ENCODE measurements at regions not wholly inside any gene's neighbourhood (a gene's known extent, or its start where the extent isn't known, plus 50 kb on each side); places are given as distances from the start of the nearest gene placed in this dataset.

DNA sequence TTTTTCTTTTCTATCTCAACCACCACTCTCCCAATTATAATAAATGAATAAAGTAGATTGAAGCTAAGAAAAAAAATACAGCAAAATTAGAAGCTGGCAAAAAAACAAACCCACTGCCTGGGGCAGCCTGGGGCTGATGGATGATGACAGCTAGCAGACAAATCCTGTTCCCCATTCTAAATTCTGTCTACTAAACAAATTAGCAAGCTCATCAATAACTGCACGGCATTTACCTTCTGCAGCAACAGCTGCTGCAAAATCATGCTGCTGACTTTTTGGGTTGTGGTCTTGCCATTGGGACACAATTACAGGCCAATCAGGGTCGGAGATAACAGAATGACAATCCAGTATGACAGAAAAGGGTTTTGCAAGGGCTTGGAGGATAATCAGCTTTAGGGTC lies 443.6 kb upstream of the SOX5 start:
- Mint-ChIP-seq H3K27ac (no peak overlapping the region), H3K4me3 (no peak overlapping the region), H3K4me1 (ENCODE audit: low read depth in 2 of 2) (no peaks in the 10 kb centered on the region), H3K27me3 (peaks cover 5 to 9% of the 10 kb centered on the region in 2 donors), H3K36me3 (peaks cover 11% of the 10 kb centered on the region), H3K9me3 (peaks cover 10% of the 10 kb centered on the region)
- ATAC-seq (no peak), DNase-seq (ENCODE audit: low spot score) (no peak)

DNA sequence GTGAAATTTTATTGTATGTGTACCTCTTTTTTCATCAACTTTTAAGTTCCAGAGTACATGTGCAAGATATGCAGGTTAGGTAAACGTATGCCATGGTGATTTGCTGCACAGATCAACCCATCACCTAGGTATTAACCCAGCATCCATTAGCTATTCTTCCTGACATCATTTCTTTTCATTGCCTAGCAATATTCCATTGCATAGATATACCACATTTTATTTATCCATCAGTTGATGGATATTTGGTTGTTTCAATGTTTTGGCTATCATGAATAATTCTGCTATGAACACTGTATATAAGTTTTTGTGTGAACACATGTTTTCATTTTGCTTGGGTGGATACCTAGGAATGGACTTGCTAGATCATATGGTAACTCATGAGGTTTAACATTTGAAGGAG lies 439.9 kb upstream of the SOX5 start:
- Mint-ChIP-seq H3K36me3 (peaks cover 11% of the 10 kb centered on the region), H3K4me1 (ENCODE audit: low read depth in 2 of 2) (no peaks in the 10 kb centered on the region), H3K9me3 (peaks cover 10% of the 10 kb centered on the region), H3K4me3 (no peak overlapping the region), H3K27me3 (peaks cover 5 to 9% of the 10 kb centered on the region in 2 donors), H3K27ac (no peak overlapping the region)
- no peak for ATAC-seq
- no peak for DNase-seq (ENCODE audit: low spot score)

GRCh38 chr12:24387381-24387780 lies 437.9 kb upstream of the SOX5 start:
- DNase-seq (ENCODE audit: low spot score) (no peak), ATAC-seq (no peak)
- Mint-ChIP-seq H3K9me3 (peaks cover 13% of the 10 kb centered on the region), H3K4me3 (no peak overlapping the region), H3K4me1 (ENCODE audit: low read depth in 2 of 2) (no peaks in the 10 kb centered on the region), H3K27ac (no peak overlapping the region), H3K36me3 (peaks cover 10% of the 10 kb centered on the region), H3K27me3 (peaks cover 5 to 8% of the 10 kb centered on the region in 2 donors)

DNA sequence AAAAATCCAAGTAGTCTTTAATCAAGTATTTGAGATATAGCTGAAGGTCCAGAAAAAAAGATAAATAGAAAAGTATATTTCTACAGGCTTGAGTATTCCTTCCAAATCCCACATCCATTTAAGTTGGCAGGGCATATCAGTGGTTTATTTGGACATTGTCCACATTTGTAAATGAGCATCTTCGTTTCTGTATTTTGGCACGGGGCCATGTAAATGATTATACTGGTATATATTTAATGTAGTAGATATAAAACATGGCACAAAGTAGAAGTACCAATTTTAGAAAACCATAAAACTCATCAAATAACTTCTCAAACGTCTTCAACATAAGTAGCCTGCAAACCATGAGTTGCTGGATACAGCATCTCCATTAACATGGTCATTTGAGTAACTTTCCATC lies 437.4 kb upstream of the SOX5 start:
- H3K9me3 Mint-ChIP-seq, result peaks cover 11% of the 10 kb centered on the region
- no peak overlapping the region for H3K4me3 Mint-ChIP-seq
- H3K27me3 Mint-ChIP-seq, result peaks cover under 1 to 8% of the 10 kb centered on the region in 2 donors
- DNase-seq (ENCODE audit: low spot score) (no peak), ATAC-seq (no peak)
- H3K4me1 Mint-ChIP-seq (ENCODE audit: low read depth in 2 of 2), result no peaks in the 10 kb centered on the region
- H3K36me3 Mint-ChIP-seq, result peaks cover 10% of the 10 kb centered on the region
- H3K27ac Mint-ChIP-seq, result no peak overlapping the region

- H3K4me3 Mint-ChIP-seq, result no peak overlapping the region
- peaks cover 3 to 8% of the 10 kb centered on the region in 2 donors for H3K27me3 Mint-ChIP-seq
- H3K27ac Mint-ChIP-seq, result no peak overlapping the region
Measured at GRCh38 chr12:24381790-24382189, 432.3 kb upstream of the SOX5 start.

DNA sequence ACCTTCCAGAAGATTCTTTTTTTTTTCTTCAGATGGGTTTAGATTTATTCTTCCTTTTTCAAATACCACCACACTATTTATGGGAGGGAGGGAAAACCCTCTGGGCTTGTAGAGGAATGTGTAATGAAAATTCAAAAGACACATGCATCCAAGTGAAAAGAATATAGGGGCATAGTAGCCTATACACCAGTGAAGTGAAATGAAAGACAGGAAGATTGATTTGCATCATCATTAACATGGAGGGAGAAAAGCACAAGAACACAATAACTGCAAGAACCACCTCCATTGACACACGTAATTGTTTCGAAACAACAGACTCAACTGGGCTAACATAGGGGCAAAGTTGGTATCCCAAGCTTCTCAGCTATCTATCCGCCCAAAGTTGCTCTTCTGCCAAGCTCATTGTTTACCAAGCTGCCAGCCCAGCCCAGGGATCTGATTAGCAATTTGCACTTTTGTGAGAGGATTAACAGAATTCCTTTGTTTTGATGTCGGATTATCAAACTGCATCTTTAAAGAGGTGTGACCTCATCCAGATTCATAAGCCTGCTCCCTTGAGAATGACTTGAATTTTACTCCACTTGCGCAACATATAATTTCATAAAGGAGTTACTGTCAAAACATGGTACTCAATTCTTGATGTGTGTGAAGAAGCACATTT lies 430.5 kb upstream of the SOX5 start:
- no peak overlapping the region for H3K27ac Mint-ChIP-seq
- DNase-seq (ENCODE audit: low spot score) (no peak), ATAC-seq (no peak)
- H3K9me3 Mint-ChIP-seq, result peaks cover 10% of the 10 kb centered on the region
- H3K36me3 Mint-ChIP-seq, result peaks cover 7% of the 10 kb centered on the region
- no peak overlapping the region for H3K4me3 Mint-ChIP-seq
- peaks cover 3 to 8% of the 10 kb centered on the region in 2 donors for H3K27me3 Mint-ChIP-seq
- no peaks in the 10 kb centered on the region for H3K4me1 Mint-ChIP-seq (ENCODE audit: low read depth in 2 of 2)

More at GRCh38 chr12:24381790-24382189, 432.3 kb upstream of the SOX5 start:
- H3K36me3 Mint-ChIP-seq, result peaks cover 7% of the 10 kb centered on the region
- DNase-seq (ENCODE audit: low spot score) (no peak), ATAC-seq (no peak)
- no peaks in the 10 kb centered on the region for H3K4me1 Mint-ChIP-seq (ENCODE audit: low read depth in 2 of 2)
- peaks cover 10% of the 10 kb centered on the region for H3K9me3 Mint-ChIP-seq

- Mint-ChIP-seq H3K9me3 (peaks cover 10% of the 10 kb centered on the region), H3K36me3 (peaks cover 7% of the 10 kb centered on the region), H3K27me3 (peaks cover 3 to 8% of the 10 kb centered on the region in 2 donors), H3K27ac (no peak overlapping the region), H3K4me3 (no peak overlapping the region), H3K4me1 (ENCODE audit: low read depth in 2 of 2) (no peaks in the 10 kb centered on the region)
- ATAC-seq, result no peak
- no peak for DNase-seq (ENCODE audit: low spot score)
Measured at GRCh38 chr12:24379433-24379832, 430.0 kb upstream of the SOX5 start.

DNA sequence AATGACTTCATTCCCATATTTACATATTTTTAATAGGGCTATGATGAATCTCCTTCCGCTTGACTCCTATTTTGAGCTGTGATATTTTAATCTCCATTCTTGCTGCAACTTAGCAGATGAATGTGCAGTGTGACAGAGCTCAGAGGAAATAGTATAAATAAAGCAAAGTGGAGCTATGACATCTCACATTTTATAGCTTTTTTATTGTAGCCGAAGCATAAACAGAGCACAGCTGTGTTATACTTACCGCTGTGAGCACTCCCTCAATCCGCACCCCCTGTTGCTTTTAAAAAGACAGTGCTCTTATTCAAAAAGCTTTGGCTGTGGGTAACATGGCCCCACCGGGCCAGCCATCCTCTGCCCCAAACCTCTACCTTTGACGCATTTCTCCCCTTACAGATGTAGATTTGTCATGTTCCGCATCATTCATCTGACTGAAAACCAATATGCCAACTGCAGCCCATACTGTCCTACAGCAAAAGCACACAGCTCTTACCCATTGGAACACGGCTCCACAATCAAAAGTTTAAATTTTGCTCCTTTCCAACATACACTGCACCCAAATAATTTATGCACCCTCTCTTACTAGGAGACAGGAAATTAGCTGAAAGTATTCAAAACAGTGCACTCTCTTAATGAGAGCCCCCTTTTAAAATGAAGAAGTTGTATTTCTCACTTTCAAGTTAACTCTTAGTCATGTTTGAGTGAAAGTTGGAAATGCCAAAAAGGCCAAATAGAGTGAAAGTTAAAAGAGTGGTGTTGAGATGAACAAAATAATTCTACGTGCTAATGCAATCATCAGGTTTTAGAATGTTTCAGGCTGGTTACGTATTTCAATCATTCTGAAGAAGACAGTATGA lies 429.3 kb upstream of the SOX5 start:
- no peak overlapping the region for H3K27ac Mint-ChIP-seq
- peaks cover 7% of the 10 kb centered on the region for H3K36me3 Mint-ChIP-seq
- ATAC-seq, result no peak
- H3K4me3 Mint-ChIP-seq, result no peak overlapping the region
- H3K27me3 Mint-ChIP-seq, result peaks cover 3 to 8% of the 10 kb centered on the region in 2 donors
- peaks cover 10% of the 10 kb centered on the region for H3K9me3 Mint-ChIP-seq
- DNase-seq (ENCODE audit: low spot score), result no peak
- no peaks in the 10 kb centered on the region for H3K4me1 Mint-ChIP-seq (ENCODE audit: low read depth in 2 of 2)

- Mint-ChIP-seq H3K9me3 (peaks cover 3% of the 10 kb centered on the region), H3K36me3 (no peaks in the 10 kb centered on the region), H3K27ac (no peak overlapping the region), H3K27me3 (peaks cover 0 to 3% of the 10 kb centered on the region in 2 donors), H3K4me1 (ENCODE audit: low read depth in 2 of 2) (no peaks in the 10 kb centered on the region), H3K4me3 (no peak overlapping the region)
- ATAC-seq, result peak in 1 of 2 donors; percentile 50
- DNase-seq (ENCODE audit: low spot score), result no peak
Measured at GRCh38 chr12:24374452-24374851, 425.0 kb upstream of the SOX5 start.

DNA sequence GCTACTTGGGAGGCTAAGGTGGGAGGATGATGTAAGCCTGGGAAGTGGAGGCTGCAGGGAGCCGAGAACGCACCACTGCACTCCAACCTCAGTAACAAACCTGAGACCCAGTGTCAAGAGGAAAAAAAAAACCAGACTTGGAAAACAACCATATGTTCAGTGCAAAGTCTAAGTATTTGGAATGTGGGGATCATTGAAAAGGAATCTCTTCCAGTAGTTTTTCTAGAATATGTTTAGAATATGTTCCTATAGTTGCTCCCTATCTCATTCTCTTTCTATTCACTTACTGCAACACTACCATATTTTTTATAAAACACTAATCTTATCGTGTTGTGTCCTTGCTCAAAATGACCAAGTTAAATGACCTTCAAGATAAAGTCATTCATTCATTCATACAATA lies 423.5 kb upstream of the SOX5 start:
- Mint-ChIP-seq H3K36me3 (no peaks in the 10 kb centered on the region), H3K9me3 (no peaks in the 10 kb centered on the region), H3K4me3 (no peak overlapping the region), H3K4me1 (ENCODE audit: low read depth in 2 of 2) (no peaks in the 10 kb centered on the region), H3K27ac (no peak overlapping the region), H3K27me3 (no peaks in the 10 kb centered on the region)
- ATAC-seq, result no peak
- DNase-seq (ENCODE audit: low spot score), result no peak

DNA sequence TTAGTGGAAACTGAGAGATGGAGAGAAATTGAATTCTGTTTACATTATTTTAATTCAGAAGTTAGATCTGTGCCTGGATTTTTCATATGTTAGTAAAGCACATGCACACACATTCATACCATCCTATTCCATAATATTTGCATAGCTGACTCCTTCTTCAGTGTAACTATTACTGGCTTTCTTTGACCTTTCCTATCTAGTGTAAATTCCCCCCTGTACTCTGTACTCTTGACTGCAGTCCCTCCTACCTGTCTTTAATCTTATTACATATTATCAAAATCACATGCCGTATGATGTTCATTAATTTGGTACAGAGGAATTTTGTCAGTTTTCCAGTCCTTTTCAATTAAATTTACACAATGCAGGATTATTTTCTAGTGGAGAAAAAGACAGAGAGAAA lies 417.0 kb upstream of the SOX5 start:
- Mint-ChIP-seq H3K36me3 (no peaks in the 10 kb centered on the region), H3K4me1 (ENCODE audit: low read depth in 2 of 2) (peaks cover 0 to 4% of the 10 kb centered on the region in 2 donors), H3K27me3 (peaks cover 0 to 7% of the 10 kb centered on the region in 2 donors), H3K27ac (no peak overlapping the region), H3K4me3 (no peak overlapping the region), H3K9me3 (no peaks in the 10 kb centered on the region)
- DNase-seq (ENCODE audit: low spot score) (no peak), ATAC-seq (no peak)

DNA sequence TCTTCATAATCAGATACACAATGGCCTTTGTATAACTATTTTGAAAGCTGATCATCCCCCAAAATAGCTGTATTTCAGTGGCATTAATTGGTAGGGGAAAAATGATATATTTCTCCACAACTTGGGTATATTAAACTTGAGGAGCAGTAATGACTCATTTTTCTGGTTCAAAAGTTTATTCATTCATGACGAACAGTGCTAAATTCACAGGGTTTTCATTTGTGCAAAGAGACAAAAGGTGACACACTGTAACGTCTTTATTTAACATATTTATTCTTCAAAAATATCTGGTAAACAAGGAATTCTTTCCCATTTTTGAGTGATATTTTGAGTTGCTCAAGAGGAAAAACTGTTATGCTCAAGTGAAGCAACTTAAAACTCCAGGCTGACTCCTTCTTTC lies 415.5 kb upstream of the SOX5 start:
- ATAC-seq, result no peak

DNA sequence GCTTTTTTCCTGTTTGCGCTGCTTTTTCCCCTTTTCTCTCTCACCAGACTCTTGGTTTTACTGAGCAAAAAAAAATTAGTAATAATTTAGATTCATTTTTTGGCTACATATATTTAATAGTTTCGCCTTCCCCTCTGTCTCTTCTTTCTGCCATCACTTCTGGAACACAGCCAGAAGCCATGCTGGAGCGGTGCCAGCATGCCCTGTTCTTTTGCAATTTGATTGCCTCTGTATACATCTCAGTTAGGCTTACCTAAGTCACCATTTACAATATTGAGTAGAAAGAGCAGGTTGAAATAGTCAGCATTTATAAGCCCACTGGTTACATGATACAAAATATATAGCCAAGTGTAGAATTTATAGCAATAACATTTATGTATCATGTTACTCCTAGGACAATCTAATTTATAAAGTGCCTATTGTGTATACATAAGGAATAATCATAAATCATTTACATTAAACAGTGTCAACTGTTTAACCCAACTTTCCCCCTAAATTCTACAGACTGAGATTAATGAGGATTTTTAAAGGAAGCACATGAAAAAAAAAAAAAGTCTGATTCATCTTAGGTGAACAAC lies 413.8 kb upstream of the SOX5 start:
- no peaks in the 10 kb centered on the region for H3K36me3 Mint-ChIP-seq
- H3K4me1 Mint-ChIP-seq (ENCODE audit: low read depth in 2 of 2), result peaks cover 0 to 4% of the 10 kb centered on the region in 2 donors
- H3K27me3 Mint-ChIP-seq, result peaks cover 0 to 7% of the 10 kb centered on the region in 2 donors
- DNase-seq (ENCODE audit: low spot score), result no peak
- no peaks in the 10 kb centered on the region for H3K9me3 Mint-ChIP-seq
- H3K27ac Mint-ChIP-seq, result no peak overlapping the region
- no peak for ATAC-seq
- H3K4me3 Mint-ChIP-seq, result no peak overlapping the region

More for the DNA sequence above, 415.5 kb upstream of the SOX5 start:
- H3K36me3 Mint-ChIP-seq, result no peaks in the 10 kb centered on the region
- H3K9me3 Mint-ChIP-seq, result no peaks in the 10 kb centered on the region
- peaks cover 0 to 7% of the 10 kb centered on the region in 2 donors for H3K27me3 Mint-ChIP-seq
- no peak for DNase-seq (ENCODE audit: low spot score)
- H3K4me1 Mint-ChIP-seq (ENCODE audit: low read depth in 2 of 2), result peaks cover 0 to 4% of the 10 kb centered on the region in 2 donors
- H3K4me3 Mint-ChIP-seq, result no peak overlapping the region
- no peak overlapping the region for H3K27ac Mint-ChIP-seq

All from natural killer cell treated with Interleukin-12 subunit alpha and Interleukin-12 subunit beta and Interleukin-15 and Interleukin-18, amount 100 ng/mL, for 72 hours (primary cell).